GM12872 (cell line): ENCODE measurements at regions not wholly inside any gene's neighbourhood (a gene's known extent, or its start where the extent isn't known, plus 50 kb on each side); places are given as distances from the start of the nearest gene placed in this dataset.

Source experiments
- TF ChIP-seq, protein P1 (sequence below): IDR thresholded peaks from 3 replicates; pipeline ENCODE4 v1.5.1; 2011; ENCODE audit warnings: low read depth, mild to moderate bottlenecking, low read length, moderate library complexity; ENCODE audit not compliant: insufficient read depth

GRCh38 chr10:42177077-42177792 is 461.1 kb downstream of the ZNF33B start:
- TF ChIP-seq, protein P1, sequence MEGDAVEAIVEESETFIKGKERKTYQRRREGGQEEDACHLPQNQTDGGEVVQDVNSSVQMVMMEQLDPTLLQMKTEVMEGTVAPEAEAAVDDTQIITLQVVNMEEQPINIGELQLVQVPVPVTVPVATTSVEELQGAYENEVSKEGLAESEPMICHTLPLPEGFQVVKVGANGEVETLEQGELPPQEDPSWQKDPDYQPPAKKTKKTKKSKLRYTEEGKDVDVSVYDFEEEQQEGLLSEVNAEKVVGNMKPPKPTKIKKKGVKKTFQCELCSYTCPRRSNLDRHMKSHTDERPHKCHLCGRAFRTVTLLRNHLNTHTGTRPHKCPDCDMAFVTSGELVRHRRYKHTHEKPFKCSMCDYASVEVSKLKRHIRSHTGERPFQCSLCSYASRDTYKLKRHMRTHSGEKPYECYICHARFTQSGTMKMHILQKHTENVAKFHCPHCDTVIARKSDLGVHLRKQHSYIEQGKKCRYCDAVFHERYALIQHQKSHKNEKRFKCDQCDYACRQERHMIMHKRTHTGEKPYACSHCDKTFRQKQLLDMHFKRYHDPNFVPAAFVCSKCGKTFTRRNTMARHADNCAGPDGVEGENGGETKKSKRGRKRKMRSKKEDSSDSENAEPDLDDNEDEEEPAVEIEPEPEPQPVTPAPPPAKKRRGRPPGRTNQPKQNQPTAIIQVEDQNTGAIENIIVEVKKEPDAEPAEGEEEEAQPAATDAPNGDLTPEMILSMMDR: no peak

DNA sequence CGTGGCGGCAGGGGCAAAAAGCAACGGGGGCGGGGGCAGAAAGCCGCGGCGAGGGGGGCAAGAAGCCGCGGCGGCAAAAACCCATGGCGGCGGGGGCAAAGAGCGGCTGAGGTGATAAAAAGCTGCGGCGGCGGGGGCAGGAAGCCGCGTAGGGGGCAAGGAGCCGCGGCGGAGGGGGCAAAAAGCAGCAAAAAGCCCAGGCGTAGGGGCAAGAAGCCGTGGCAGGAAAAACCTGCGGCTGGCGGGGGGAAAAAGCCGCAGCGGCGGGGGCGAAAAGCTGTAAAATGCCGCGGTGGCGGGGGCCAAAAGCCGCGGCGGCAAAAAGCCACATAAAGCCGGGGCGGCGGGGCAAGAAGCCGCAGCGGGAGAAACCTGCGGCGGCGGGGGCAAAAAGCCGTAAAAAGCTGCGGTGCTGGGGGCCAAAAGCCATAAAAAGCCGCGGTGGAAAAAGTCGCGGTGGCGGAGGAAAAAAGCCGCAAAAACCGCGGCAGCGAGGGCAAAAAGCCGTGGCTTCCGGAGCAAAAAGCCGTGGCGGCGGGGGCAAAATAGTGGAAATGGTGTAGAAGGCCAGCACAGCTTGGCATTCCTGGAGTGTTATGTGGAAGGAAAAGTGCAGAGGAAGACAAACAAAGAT is 487.8 kb downstream of the ZNF33B start:
- TF ChIP-seq, protein P1: no peak

DNA sequence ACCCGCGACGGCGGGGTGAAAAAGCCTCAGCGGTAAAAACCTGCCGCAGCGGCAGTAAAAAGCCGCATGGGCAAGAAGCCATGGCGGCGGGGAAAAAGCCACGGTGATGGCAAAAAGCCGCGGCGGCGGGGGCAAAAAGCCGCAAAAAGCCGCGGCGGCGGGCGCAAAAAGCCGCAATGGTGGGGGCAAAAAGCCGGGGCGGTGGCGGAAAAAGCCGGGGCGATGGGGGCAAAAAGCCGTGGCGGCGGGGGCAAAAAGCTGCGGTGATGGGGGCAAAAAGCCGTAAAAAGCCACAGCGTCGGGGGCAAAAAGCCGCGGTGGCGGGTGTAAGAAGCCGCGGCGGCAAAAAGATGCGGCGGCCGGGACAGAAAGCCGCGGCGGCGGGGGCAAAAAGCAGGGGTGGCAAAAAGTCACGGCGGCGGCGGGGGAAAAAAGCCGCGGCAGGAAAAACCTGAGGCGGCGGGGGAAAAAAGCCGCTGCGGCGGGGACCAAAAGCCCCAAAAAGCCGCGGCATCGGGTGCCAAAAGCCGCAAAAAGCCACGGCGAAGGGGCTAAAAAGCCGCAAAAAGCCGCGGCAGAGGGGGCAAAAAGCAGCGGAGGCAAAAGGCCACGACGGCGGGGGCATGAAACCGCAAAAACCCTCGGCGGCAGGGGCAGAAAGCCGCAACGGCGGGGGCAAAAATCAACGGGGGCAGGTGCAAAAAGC is 488.5 kb downstream of the ZNF33B start:
- TF ChIP-seq, protein P1: no peak

DNA sequence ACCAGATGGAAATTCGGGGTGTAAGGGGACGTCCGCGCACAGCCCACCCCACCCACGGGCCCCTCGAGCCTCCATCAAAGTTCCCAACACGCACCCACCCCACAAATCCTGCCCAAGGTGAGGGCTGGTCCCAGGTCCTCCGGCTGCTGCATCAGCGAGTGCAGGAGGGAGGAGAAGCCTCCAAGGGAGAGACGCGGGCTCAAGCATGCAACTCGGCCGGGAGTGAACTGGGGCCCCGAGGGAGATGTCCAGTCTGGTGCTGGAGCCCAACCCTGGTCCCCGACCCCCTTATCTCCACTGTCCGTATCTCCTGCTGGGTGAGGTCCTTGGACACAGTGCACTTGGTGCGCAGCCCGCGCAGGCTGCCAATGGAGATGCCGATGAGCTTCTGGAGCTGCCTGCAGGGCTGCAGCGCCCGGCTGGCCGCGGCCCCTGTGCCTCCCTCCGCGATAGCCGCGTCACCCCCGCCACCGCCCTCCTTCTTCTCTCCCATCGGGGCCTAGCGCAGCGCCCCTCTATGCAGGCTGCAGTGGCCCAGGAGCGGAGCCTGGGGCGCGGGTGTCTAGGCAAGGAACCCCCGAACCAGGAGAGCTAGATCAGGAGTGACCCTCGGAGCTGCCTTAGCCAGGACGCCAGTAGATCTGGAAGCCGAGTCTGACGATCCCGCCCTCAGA is 489.2 kb downstream of the ZNF33B start:
- TF ChIP-seq, protein P1: no peak

DNA sequence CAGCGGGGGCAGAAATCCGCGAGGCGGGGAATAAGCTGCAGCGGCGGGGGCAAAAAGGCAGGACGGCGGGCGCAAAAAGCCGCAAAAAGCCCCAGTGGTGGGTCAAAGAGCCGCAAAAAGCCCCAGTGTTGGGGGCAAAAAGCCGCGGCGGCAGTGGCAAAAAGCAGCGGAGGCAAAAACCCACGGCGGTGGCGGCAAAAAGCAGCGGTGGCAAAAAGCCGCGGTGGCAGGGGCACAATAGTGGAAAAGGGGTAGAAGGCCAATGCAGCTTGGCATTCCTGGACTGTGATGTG is 525.3 kb downstream of the ZNF33B start:
- TF ChIP-seq, protein P1: no peak

GRCh38 chr10:42112331-42113157 is 525.8 kb downstream of the ZNF33B start:
- TF ChIP-seq, protein P1: no peak
